OCI-LY1 (cell line): ENCODE measurements at regions not wholly inside any gene's neighbourhood (a gene's known extent, or its start where the extent isn't known, plus 50 kb on each side); places are given as distances from the start of the nearest gene placed in this dataset.

ENCODE experiments used
- CTCF ChIP-seq: fragments of 200-600 bp; sonication (generic), shearing (Covaris generic); IDR thresholded peaks from 2 replicates; pipeline ENCODE4 v1.5.1; 2017; ENCODE audit warnings: mild to moderate bottlenecking, antibody characterized with exemption, low read length, moderate library complexity, mixed read lengths
- EZH2 ChIP-seq: fragments of 200-600 bp; sonication (generic), shearing (Covaris generic); IDR thresholded peaks from 2 replicates; pipeline ENCODE4 v1.8.0; 2017; ENCODE audit warnings: borderline replicate concordance, mixed run types, mild to moderate bottlenecking, antibody characterized with exemption, low read length, moderate library complexity, mixed read lengths

- TF ChIP-seq CTCF: no peak
- no peak for TF ChIP-seq EZH2
These were observed 132.4 kb downstream of the CTTN start for GRCh38 chr11:70530629-70531185.
